Neuronal stem cell (in vitro differentiated cells): ENCODE measurements at regions not wholly inside any gene's neighbourhood (a gene's known extent, or its start where the extent isn't known, plus 50 kb on each side); places are given as distances from the start of the nearest gene placed in this dataset.

Source experiments
- DNase-seq: peaks from one replicate; pipeline ENCODE4 v3.0.0-alpha.2; 2013; ENCODE audit warnings: low spot score
- H2AFZ ChIP-seq: one replicate; pipeline ENCODE4 v1.6.1; 2013; ENCODE audit warnings: mild to moderate bottlenecking, low read length, inconsistent platforms
- H2AK5ac ChIP-seq: 2 replicates; pipeline ENCODE4 v1.6.1; 2013; ENCODE audit warnings: low read depth, mild to moderate bottlenecking, inconsistent platforms, low read length, moderate library complexity, mixed read lengths
- H2BK120ac ChIP-seq: 2 replicates; pipeline ENCODE4 v1.6.1; 2013; ENCODE audit warnings: low read depth, mild to moderate bottlenecking, inconsistent platforms, low read length, moderate library complexity, mixed read lengths
- H2BK12ac ChIP-seq: one replicate; pipeline ENCODE4 v1.6.1; 2013; ENCODE audit warnings: low read length, inconsistent platforms
- H2BK15ac ChIP-seq: 2 replicates; pipeline ENCODE4 v1.6.1; 2013; ENCODE audit warnings: mild to moderate bottlenecking, low read length, inconsistent platforms, mixed read lengths
- H2BK5ac ChIP-seq: one replicate; pipeline ENCODE4 v1.6.1; 2013; ENCODE audit warnings: inconsistent platforms, mild to moderate bottlenecking, low read length, moderate library complexity
- H3K14ac ChIP-seq: one replicate; pipeline ENCODE4 v1.6.1; 2013; ENCODE audit warnings: low read length, inconsistent platforms
- H3K18ac ChIP-seq: 2 replicates; pipeline ENCODE4 v1.6.1; 2013; ENCODE audit warnings: low read length, inconsistent platforms
- H3K23ac ChIP-seq: 2 replicates; pipeline ENCODE4 v1.6.1; 2013; ENCODE audit warnings: low read depth, mild to moderate bottlenecking, mixed read lengths, low read length, inconsistent platforms; ENCODE audit not compliant: poor library complexity
- H3K27ac ChIP-seq: replicated peaks from 3 replicates; pipeline ENCODE4 v1.5.1; 2013; ENCODE audit warnings: low read length, inconsistent platforms
- H3K27me3 ChIP-seq, 3 experiments: 2 replicates each; pipeline ENCODE4 v1.6.1; 2013; ENCODE audit warnings: low read length in 3 of 3, mild to moderate bottlenecking in 2 of 3, inconsistent platforms in 1 of 3, low read depth in 1 of 3, mixed read lengths in 1 of 3, moderate library complexity in 1 of 3; ENCODE audit not compliant: control insufficient read depth in 3 of 3, insufficient read depth in 3 of 3
- H3K36me3 ChIP-seq, 2 donors: replicated peaks in 1 of 2; 2 replicates each; pipeline ENCODE4 v1.6.1; 2013; ENCODE audit warnings: low read length in 2 of 2; ENCODE audit not compliant: control insufficient read depth in 2 of 2, insufficient read depth in 2 of 2
- H3K4ac ChIP-seq: 2 replicates; pipeline ENCODE4 v1.6.1; 2013; ENCODE audit warnings: inconsistent platforms, mild to moderate bottlenecking, low read length, moderate library complexity
- H3K4me1 ChIP-seq, 2 donors: 1 replicate in 1 of 2; 2 replicates in 1 of 2; pipeline ENCODE4 v1.6.1; 2013; ENCODE audit warnings: low read length in 2 of 2, low read depth in 1 of 2; ENCODE audit not compliant: control insufficient read depth in 2 of 2, insufficient read depth in 1 of 2
- H3K4me2 ChIP-seq: one replicate; pipeline ENCODE4 v1.6.1; 2013; ENCODE audit warnings: mild to moderate bottlenecking, low read length, inconsistent platforms; ENCODE audit not compliant: insufficient read depth, poor library complexity, severe bottlenecking
- H3K4me3 ChIP-seq, 2 donors: 2 replicates each; pipeline ENCODE4 v1.5.1; 2013; ENCODE audit warnings: low read length in 2 of 2, mild to moderate bottlenecking in 2 of 2, inconsistent platforms in 1 of 2, moderate library complexity in 1 of 2
- H3K79me1 ChIP-seq: one replicate; pipeline ENCODE4 v1.6.1; 2013; ENCODE audit warnings: low read depth, mild to moderate bottlenecking, inconsistent platforms, low read length, moderate library complexity
- H3K9ac ChIP-seq: one replicate; pipeline ENCODE4 v1.6.1; 2013; ENCODE audit warnings: mild to moderate bottlenecking, low read depth, low read length, inconsistent platforms; ENCODE audit not compliant: poor library complexity
- H3K9me3 ChIP-seq, 2 donors: replicated peaks in 1 of 2; 2 replicates each; pipeline versions ENCODE3 to v1.6.1; 2013; ENCODE audit warnings: low read length in 2 of 2, mild to moderate bottlenecking in 2 of 2, inconsistent platforms in 1 of 2, low read depth in 1 of 2, mixed read lengths in 1 of 2, moderate library complexity in 1 of 2; ENCODE audit not compliant: control insufficient read depth in 2 of 2, insufficient read depth in 1 of 2
- H4K8ac ChIP-seq: one replicate; pipeline ENCODE4 v1.6.1; 2013; ENCODE audit warnings: low read depth, mild to moderate bottlenecking, inconsistent platforms, low read length, moderate library complexity
- H4K91ac ChIP-seq: one replicate; pipeline ENCODE4 v1.6.1; 2013; ENCODE audit warnings: low read length, low read depth, mild to moderate bottlenecking, inconsistent platforms; ENCODE audit not compliant: poor library complexity
- WGBS, 2 donors: extraction: QIAGEN DNeasy Blood & Tissue Kit; methylation state at CpG; one replicate each; pipeline ENCODE4 v1.1.7; 2013; ENCODE audit warnings: missing lambda C conversion rate in 2 of 2, mixed read lengths in 1 of 2; ENCODE audit not compliant: insufficient read length in 2 of 2, insufficient replicate concordance in 1 of 2; ENCODE audit errors: extremely low coverage in 2 of 2; 5-methylcytosine and 5-hydroxymethylcytosine counted together

- Histone ChIP-seq H4K8ac (no peak overlapping the region), H3K79me1 (no peaks in the 10 kb centered on the region), H3K23ac (no peak overlapping the region), H3K4ac (no peak overlapping the region), H2BK120ac (no peak overlapping the region), H3K9me3 (peaks cover 0 to 2% of the 10 kb centered on the region in 2 donors), H3K4me2 (no peak overlapping the region), H3K36me3 (no peaks in the 10 kb centered on the region), H3K4me1 (no peaks in the 10 kb centered on the region), H3K27me3 (no peaks in the 10 kb centered on the region), H3K27ac (no peak overlapping the region), H3K18ac (no peak overlapping the region), H2AFZ (no peak overlapping the region), H4K91ac (no peak overlapping the region), H2BK15ac (no peak overlapping the region), H2AK5ac (no peak overlapping the region), H3K4me3 (no peak overlapping the region), H2BK5ac (no peak overlapping the region), H3K14ac (no peak overlapping the region), H2BK12ac (no peak overlapping the region), H3K9ac (no peak overlapping the region)
- no peak for DNase-seq
- WGBS, 2 donors: no CpG with 5 or more reads among the region's 5 CpGs
These were observed 242.2 kb upstream of the RREB1 start for GRCh38 chr6:6865611-6866010.

DNA sequence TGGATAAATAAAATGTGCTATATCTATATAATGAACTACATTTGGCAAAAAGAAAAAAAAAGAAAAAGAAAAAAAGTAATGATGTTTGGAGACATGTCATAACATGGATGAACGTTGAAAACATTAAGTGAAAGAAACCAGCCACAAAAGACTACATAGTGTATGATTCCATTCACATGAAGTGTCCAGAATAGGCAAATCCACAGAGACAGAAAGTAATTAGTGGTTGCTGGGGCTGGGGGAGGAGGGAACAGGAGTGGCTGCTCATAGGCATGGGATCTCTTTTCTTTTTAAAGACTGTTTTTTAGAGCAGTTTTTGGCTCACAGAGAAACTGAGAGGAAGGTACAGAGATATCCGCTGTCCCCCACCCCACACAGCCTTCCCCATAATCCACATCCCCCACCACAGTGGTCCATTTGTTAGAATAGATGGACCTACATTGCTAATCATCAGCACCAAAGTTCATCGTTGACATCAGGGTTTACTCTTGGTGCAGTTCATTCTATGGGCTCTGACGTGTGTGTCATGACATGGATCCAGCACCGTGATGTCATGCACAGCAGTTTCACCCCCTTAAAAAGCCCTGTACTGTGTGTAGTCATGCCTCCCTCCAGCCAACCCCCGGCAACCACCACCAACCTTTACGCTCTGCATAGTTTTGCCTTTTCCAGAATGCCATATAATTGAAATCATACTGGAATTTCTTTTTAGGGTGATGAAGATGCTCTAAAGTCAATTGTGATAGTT is 240.9 kb upstream of the RREB1 start:
- no peaks in the 10 kb centered on the region for H3K4me1 ChIP-seq
- H3K14ac ChIP-seq: no peak overlapping the region
- no peak for DNase-seq
- no peak overlapping the region for H2AK5ac ChIP-seq
- no peaks in the 10 kb centered on the region for H3K27me3 ChIP-seq
- H2AFZ ChIP-seq: no peak overlapping the region
- H2BK15ac ChIP-seq: no peak overlapping the region
- H2BK5ac ChIP-seq: no peak overlapping the region
- no CpG with 5 or more reads among the region's 7 CpGs for WGBS, 2 donors
- no peak overlapping the region for H3K23ac ChIP-seq
- H3K4me2 ChIP-seq: no peak overlapping the region
- H3K79me1 ChIP-seq: no peaks in the 10 kb centered on the region
- H4K8ac ChIP-seq: no peak overlapping the region
- H3K9me3 ChIP-seq: peaks cover 0 to 2% of the 10 kb centered on the region in 2 donors
- no peak overlapping the region for H3K9ac ChIP-seq
- no peak overlapping the region for H4K91ac ChIP-seq
- no peak overlapping the region for H3K4ac ChIP-seq
- H3K4me3 ChIP-seq: no peak overlapping the region
- no peak overlapping the region for H2BK120ac ChIP-seq
- H3K18ac ChIP-seq: no peak overlapping the region
- no peak overlapping the region for H3K27ac ChIP-seq
- H3K36me3 ChIP-seq: no peaks in the 10 kb centered on the region
- no peak overlapping the region for H2BK12ac ChIP-seq

- Histone ChIP-seq H3K4me2 (no peak overlapping the region), H2BK120ac (no peak overlapping the region), H3K79me1 (no peaks in the 10 kb centered on the region), H3K23ac (no peak overlapping the region), H4K91ac (no peak overlapping the region), H3K18ac (no peak overlapping the region), H3K4ac (no peak overlapping the region), H3K27ac (no peak overlapping the region), H3K36me3 (no peaks in the 10 kb centered on the region), H2BK12ac (no peak overlapping the region), H3K14ac (no peak overlapping the region), H3K9ac (no peak overlapping the region), H3K27me3 (no peaks in the 10 kb centered on the region), H2BK5ac (no peak overlapping the region), H2AK5ac (no peak overlapping the region), H2AFZ (no peak overlapping the region), H3K4me3 (no peak overlapping the region), H3K9me3 (peaks cover 0 to 2% of the 10 kb centered on the region in 2 donors), H2BK15ac (no peak overlapping the region), H4K8ac (no peak overlapping the region), H3K4me1 (no peaks in the 10 kb centered on the region)
- no peak for DNase-seq
- no CpG with 5 or more reads among the region's 4 CpGs for WGBS, 2 donors
These were observed 240.4 kb upstream of the RREB1 start for GRCh38 chr6:6867404-6867799.

DNA sequence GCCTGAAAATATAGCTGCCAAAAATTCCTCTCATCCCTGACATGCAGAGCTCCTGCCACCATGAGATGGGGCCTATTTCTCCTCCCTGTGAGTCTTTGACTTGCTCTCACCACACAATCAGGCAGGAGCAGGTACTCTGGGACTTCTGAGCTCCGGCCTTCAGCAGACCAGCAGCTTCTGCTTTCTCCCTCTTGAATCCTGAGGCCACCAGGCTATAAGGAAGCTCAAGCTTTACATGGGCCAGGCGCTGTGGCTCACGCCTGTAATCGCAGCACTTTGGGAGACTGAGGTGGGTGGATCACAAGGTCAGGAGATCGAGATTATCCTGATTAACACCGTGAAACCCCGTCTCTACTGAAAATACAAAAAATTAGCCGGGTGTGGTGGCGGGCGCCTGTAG is 238.7 kb upstream of the RREB1 start:
- DNase-seq: no peak
- Histone ChIP-seq H3K4ac (no peak overlapping the region), H4K8ac (no peak overlapping the region), H3K4me3 (no peak overlapping the region), H3K14ac (no peak overlapping the region), H3K4me2 (no peak overlapping the region), H3K9me3 (no peaks in the 10 kb centered on the region), H2BK120ac (no peak overlapping the region), H3K18ac (no peak overlapping the region), H2BK15ac (no peak overlapping the region), H3K23ac (no peak overlapping the region), H3K9ac (no peak overlapping the region), H3K27me3 (no peaks in the 10 kb centered on the region), H2BK5ac (no peak overlapping the region), H3K79me1 (no peaks in the 10 kb centered on the region), H2AFZ (no peak overlapping the region), H2BK12ac (no peak overlapping the region), H3K27ac (no peak overlapping the region), H4K91ac (no peak overlapping the region), H3K36me3 (no peaks in the 10 kb centered on the region), H3K4me1 (no peaks in the 10 kb centered on the region), H2AK5ac (no peak overlapping the region)
- WGBS, 2 donors: no CpG with 5 or more reads among the region's 10 CpGs
